Stimulated activated memory B cell treated with anti-CD40 and anti-IgM and Interleukin-4, amounts not matched to agents 10 μg/mL and 1 μg/mL and 100 μg/mL, for 72 hours (primary cell): ENCODE measurements at regions not wholly inside any gene's neighbourhood (a gene's known extent, or its start where the extent isn't known, plus 50 kb on each side); places are given as distances from the start of the nearest gene placed in this dataset.

Source experiments
- ATAC-seq: fragments of 150-1000 bp; cut with Tn5 transposase; 2 replicates; pipeline ENCODE4 v1.10.0; 2021
- H3K27ac Mint-ChIP-seq: one replicate; pipeline ENCODE4 v1.8.0; 2022; ENCODE audit warnings: mild to moderate bottlenecking, mixed read lengths
- H3K27me3 Mint-ChIP-seq: one replicate; pipeline ENCODE4 v1.8.0; 2022; ENCODE audit warnings: mixed read lengths
- H3K36me3 Mint-ChIP-seq: one replicate; pipeline ENCODE4 v1.8.0; 2022; ENCODE audit warnings: mixed read lengths
- H3K4me1 Mint-ChIP-seq: one replicate; pipeline ENCODE4 v1.8.0; 2022; ENCODE audit warnings: mixed read lengths
- H3K4me3 Mint-ChIP-seq: one replicate; pipeline ENCODE4 v1.8.0; 2022; ENCODE audit warnings: mild to moderate bottlenecking, moderate library complexity, mixed read lengths
- H3K9me3 Mint-ChIP-seq: one replicate; pipeline ENCODE4 v1.8.0; 2022; ENCODE audit warnings: mixed read lengths

- Mint-ChIP-seq H3K4me3 (no peak overlapping the region), H3K27me3 (no peaks in the 10 kb centered on the region), H3K4me1 (no peaks in the 10 kb centered on the region), H3K27ac (no peak overlapping the region), H3K36me3 (no peaks in the 10 kb centered on the region), H3K9me3 (no peaks in the 10 kb centered on the region)
- ATAC-seq = no peak
Observed at GRCh38 chr4:120636120-120636630, 286.4 kb downstream of the PRDM5 start.

GRCh38 chr4:120633810-120634209 lies 288.7 kb downstream of the PRDM5 start:
- no peak for ATAC-seq
- Mint-ChIP-seq H3K27me3 (no peaks in the 10 kb centered on the region), H3K27ac (no peak overlapping the region), H3K4me3 (no peak overlapping the region), H3K4me1 (no peaks in the 10 kb centered on the region), H3K36me3 (no peaks in the 10 kb centered on the region), H3K9me3 (peaks cover under 1% of the 10 kb centered on the region)

GRCh38 chr4:120630427-120630826 lies 292.1 kb downstream of the PRDM5 start:
- Mint-ChIP-seq H3K27me3 (no peaks in the 10 kb centered on the region), H3K4me3 (no peak overlapping the region), H3K27ac (no peak overlapping the region), H3K4me1 (no peaks in the 10 kb centered on the region), H3K36me3 (no peaks in the 10 kb centered on the region), H3K9me3 (peaks cover 7% of the 10 kb centered on the region)
- no peak for ATAC-seq

GRCh38 chr4:120629546-120630108 lies 292.9 kb downstream of the PRDM5 start:
- H3K36me3 Mint-ChIP-seq = no peaks in the 10 kb centered on the region
- H3K27me3 Mint-ChIP-seq = no peaks in the 10 kb centered on the region

GRCh38 chr4:120622601-120623000 lies 299.9 kb downstream of the PRDM5 start:
- Mint-ChIP-seq H3K4me3 (no peak overlapping the region), H3K36me3 (no peaks in the 10 kb centered on the region), H3K4me1 (no peaks in the 10 kb centered on the region), H3K9me3 (peaks cover 3% of the 10 kb centered on the region), H3K27me3 (no peaks in the 10 kb centered on the region), H3K27ac (no peak overlapping the region)
- ATAC-seq = no peak

More at GRCh38 chr4:120629546-120630108, 292.9 kb downstream of the PRDM5 start:
- no peak overlapping the region for H3K4me3 Mint-ChIP-seq
- H3K9me3 Mint-ChIP-seq = peaks cover 7% of the 10 kb centered on the region
- ATAC-seq = no peak
- no peaks in the 10 kb centered on the region for H3K4me1 Mint-ChIP-seq
- H3K27ac Mint-ChIP-seq = no peak overlapping the region

GRCh38 chr4:120617171-120617570 lies 305.4 kb downstream of the PRDM5 start:
- no peaks in the 10 kb centered on the region for H3K4me1 Mint-ChIP-seq
- no peak overlapping the region for H3K27ac Mint-ChIP-seq
- no peak overlapping the region for H3K4me3 Mint-ChIP-seq
- no peaks in the 10 kb centered on the region for H3K27me3 Mint-ChIP-seq
- H3K9me3 Mint-ChIP-seq = peaks cover 3% of the 10 kb centered on the region
- H3K36me3 Mint-ChIP-seq = no peaks in the 10 kb centered on the region
- ATAC-seq = no peak

- Mint-ChIP-seq H3K36me3 (no peaks in the 10 kb centered on the region), H3K4me1 (no peaks in the 10 kb centered on the region), H3K27me3 (no peaks in the 10 kb centered on the region), H3K9me3 (peaks cover 3% of the 10 kb centered on the region), H3K27ac (no peak overlapping the region), H3K4me3 (no peak overlapping the region)
- no peak for ATAC-seq
Observed at GRCh38 chr4:120616041-120616440, 306.5 kb downstream of the PRDM5 start.

GRCh38 chr4:120613778-120614177 lies 308.7 kb downstream of the PRDM5 start:
- Mint-ChIP-seq H3K36me3 (no peaks in the 10 kb centered on the region), H3K9me3 (peaks cover 3% of the 10 kb centered on the region), H3K27me3 (no peaks in the 10 kb centered on the region), H3K4me3 (no peak overlapping the region), H3K27ac (no peak overlapping the region), H3K4me1 (no peaks in the 10 kb centered on the region)
- ATAC-seq = no peak

GRCh38 chr4:120611092-120611491 lies 311.4 kb downstream of the PRDM5 start:
- no peaks in the 10 kb centered on the region for H3K27me3 Mint-ChIP-seq
- no peak for ATAC-seq
- H3K4me1 Mint-ChIP-seq = no peaks in the 10 kb centered on the region
- no peak overlapping the region for H3K27ac Mint-ChIP-seq
- H3K4me3 Mint-ChIP-seq = no peak overlapping the region
- peaks cover 1% of the 10 kb centered on the region for H3K9me3 Mint-ChIP-seq
- no peaks in the 10 kb centered on the region for H3K36me3 Mint-ChIP-seq

- no peak overlapping the region for H3K4me3 Mint-ChIP-seq
- H3K36me3 Mint-ChIP-seq = no peaks in the 10 kb centered on the region
- no peak overlapping the region for H3K27ac Mint-ChIP-seq
- peaks cover 4% of the 10 kb centered on the region for H3K9me3 Mint-ChIP-seq
- no peaks in the 10 kb centered on the region for H3K27me3 Mint-ChIP-seq
- no peaks in the 10 kb centered on the region for H3K4me1 Mint-ChIP-seq
- no peak for ATAC-seq
Observed at GRCh38 chr4:120591038-120591437, 331.5 kb downstream of the PRDM5 start.

GRCh38 chr4:120589787-120590186 lies 332.7 kb downstream of the PRDM5 start:
- no peak for ATAC-seq

GRCh38 chr4:120568731-120569130 lies 353.8 kb downstream of the PRDM5 start:
- Mint-ChIP-seq H3K36me3 (no peaks in the 10 kb centered on the region), H3K4me1 (no peaks in the 10 kb centered on the region), H3K27me3 (no peaks in the 10 kb centered on the region), H3K9me3 (peaks cover 4% of the 10 kb centered on the region), H3K4me3 (no peak overlapping the region), H3K27ac (no peak overlapping the region)
- ATAC-seq = no peak

More at GRCh38 chr4:120589787-120590186, 332.7 kb downstream of the PRDM5 start:
- Mint-ChIP-seq H3K36me3 (no peaks in the 10 kb centered on the region), H3K9me3 (peaks cover 4% of the 10 kb centered on the region), H3K27ac (no peak overlapping the region), H3K27me3 (no peaks in the 10 kb centered on the region), H3K4me3 (no peak overlapping the region), H3K4me1 (no peaks in the 10 kb centered on the region)

GRCh38 chr4:120561648-120562047 lies 360.9 kb downstream of the PRDM5 start:
- H3K4me1 Mint-ChIP-seq = no peaks in the 10 kb centered on the region
- no peak for ATAC-seq
- H3K27ac Mint-ChIP-seq = no peak overlapping the region
- peaks cover 20% of the 10 kb centered on the region for H3K9me3 Mint-ChIP-seq
- no peak overlapping the region for H3K4me3 Mint-ChIP-seq
- H3K36me3 Mint-ChIP-seq = no peaks in the 10 kb centered on the region
- H3K27me3 Mint-ChIP-seq = no peaks in the 10 kb centered on the region

- H3K27ac Mint-ChIP-seq = no peak overlapping the region
- H3K9me3 Mint-ChIP-seq = peaks cover 13% of the 10 kb centered on the region
- ATAC-seq = no peak
- no peak overlapping the region for H3K4me3 Mint-ChIP-seq
- H3K27me3 Mint-ChIP-seq = no peaks in the 10 kb centered on the region
- no peaks in the 10 kb centered on the region for H3K4me1 Mint-ChIP-seq
- H3K36me3 Mint-ChIP-seq = no peaks in the 10 kb centered on the region
Observed at GRCh38 chr4:120557372-120557771, 365.2 kb downstream of the PRDM5 start.

- no peaks in the 10 kb centered on the region for H3K36me3 Mint-ChIP-seq
- H3K27ac Mint-ChIP-seq = no peak overlapping the region
- H3K9me3 Mint-ChIP-seq = peaks cover 3% of the 10 kb centered on the region
- no peaks in the 10 kb centered on the region for H3K27me3 Mint-ChIP-seq
- H3K4me1 Mint-ChIP-seq = no peaks in the 10 kb centered on the region
- H3K4me3 Mint-ChIP-seq = no peak overlapping the region
- ATAC-seq = no peak
Observed at GRCh38 chr4:120555058-120555457, 367.5 kb downstream of the PRDM5 start.

- Mint-ChIP-seq H3K4me1 (no peaks in the 10 kb centered on the region), H3K27ac (no peak overlapping the region), H3K9me3 (no peaks in the 10 kb centered on the region), H3K36me3 (no peaks in the 10 kb centered on the region), H3K4me3 (no peak overlapping the region), H3K27me3 (no peaks in the 10 kb centered on the region)
- no peak for ATAC-seq
Observed at GRCh38 chr4:120554086-120554485, 368.4 kb downstream of the PRDM5 start.
